ENCODE measurements at regions not wholly inside any gene's neighbourhood (a gene's known extent, or its start where the extent isn't known, plus 50 kb on each side); places are given as distances from the start of the nearest gene placed in this dataset.
A peak's percentile ranks its signal among the peaks of the same experiment; 100 is the strongest.

GRCh38 chr3:148307443-148307843, 390.3 kb upstream of the AGTR1 start:
- Histone ChIP-seq H3K36me3 (ENCODE audit: control insufficient read depth in 2 of 2, insufficient read depth in 2 of 2, low read length in 1 of 2) (no peaks in the 10 kb centered on the region), H3K4me3 (no peak overlapping the region), H3K9ac (ENCODE audit: control insufficient read depth, insufficient read depth, low read length) (no peak overlapping the region), H3K27ac (ENCODE audit: control insufficient read depth, insufficient read depth) (no peak overlapping the region), H3K79me2 (ENCODE audit: control insufficient read depth, insufficient read depth, low read length) (no peaks in the 10 kb centered on the region), H3K27me3 (replicated peaks in 1 of 2; ENCODE audit: control insufficient read depth in 2 of 2, insufficient read depth in 2 of 2, low read length in 1 of 2) (no peaks in the 10 kb centered on the region), H2AFZ (ENCODE audit: control insufficient read depth, low read depth, low read length) (no peak overlapping the region), H3K9me3 (replicated peaks; ENCODE audit: control insufficient read depth, insufficient read depth, low read length) (no peaks in the 10 kb centered on the region; the same call in 2 of the 3 replicates), H3K4me2 (ENCODE audit: control insufficient read depth, insufficient read depth) (no peak overlapping the region), H3K4me1 (ENCODE audit: control insufficient read depth, insufficient read depth, low read length) (no peaks in the 10 kb centered on the region), H4K20me1 (ENCODE audit: control insufficient read depth, insufficient read depth) (no peaks in the 10 kb centered on the region)
- in situ Hi-C loops (cut with MboI): loop anchor here (25.0 kb wide), 1 partner anchor 1280 kb away; no protein-coding TSS in a partner anchor
- FAIRE-seq (no peak), ATAC-seq (peak; percentile 84), DNase-seq (ENCODE audit: low read depth, low spot score) (no peak)
- 2% methylated on average over 2 of the region's 2 CpGs for WGBS (ENCODE audit: insufficient coverage, insufficient replicate concordance, low lambda C conversion rate, missing lambda C conversion rate)
- ChIA-PET CTCF (interaction anchor here (1.4 to 1.6 kb wide), 2 partner anchors 10 to 12 kb away, joined by 3 to 4 read pairs; no protein-coding TSS in a partner anchor), RAD21 (ENCODE audit: unreplicated experiment) (interaction anchor here (1.0 kb wide), 1 partner anchor 87 kb away, joined by 3 read pairs; no protein-coding TSS in a partner anchor), SMC1A (ENCODE audit: uncharacterized antibody, unreplicated experiment) (interaction anchor here (1.4 kb wide), 1 partner anchor 14 kb away, joined by 3 read pairs; no protein-coding TSS in a partner anchor), POLR2A (no interaction called here)
- intact Hi-C loops (cut with micrococcal nuclease; ENCODE audit: unreplicated experiment): no loop called here
- no TSS peak for BruUV-seq (replicated peaks)
- no peak for TF ChIP-seq HDAC6 (IDR thresholded peaks at IDR 0.05; ENCODE audit: unreplicated experiment)
- TF ChIP-seq ATF7 (IDR thresholded peaks at IDR 0.05; ENCODE audit: low read depth): peak; percentile 57
- TF ChIP-seq ZNF592 (IDR thresholded peaks at IDR 0.05): no peak
- TF ChIP-seq RELB (IDR thresholded peaks at IDR 0.05; ENCODE audit: low read depth): 0 out of 2 replicates have a peak, but pooled peaks have one; percentile 25
- peak; percentile 75 for TF ChIP-seq ZNF217 (IDR thresholded peaks at IDR 0.05)
- peak; percentile 71 for TF ChIP-seq MEF2B (IDR thresholded peaks at IDR 0.05; ENCODE audit: partially characterized antibody, poor library complexity, severe bottlenecking)
- TF ChIP-seq SMAD1 (IDR thresholded peaks at IDR 0.05; ENCODE audit: low read depth, partially characterized antibody): peak; percentile 38
- no peak for TF ChIP-seq YY1 (IDR thresholded peaks at IDR 0.05; ENCODE audit: low read depth, low read length)
- TF ChIP-seq RELA (IDR thresholded peaks at IDR 0.05; ENCODE audit: borderline replicate concordance, partially characterized antibody): no peak
- TF ChIP-seq JUNB (IDR thresholded peaks at IDR 0.05): 0 out of 2 replicates have a peak, but pooled peaks have one; percentile 4
- TF ChIP-seq MTA2 (IDR thresholded peaks at IDR 0.05; ENCODE audit: low read depth): peak; percentile 97
- TF ChIP-seq PKNOX1 (IDR thresholded peaks at IDR 0.05): peak; percentile 61
- 0 out of 2 replicates have a peak, but pooled peaks have one; percentile 27 for TF ChIP-seq NBN (IDR thresholded peaks at IDR 0.05)
- TF ChIP-seq DPF2 (IDR thresholded peaks at IDR 0.05): peak; percentile 78
- peak in 1 of 2 experiments; percentile 29; a peak in 1 of 4 replicates for TF ChIP-seq BHLHE40 (IDR thresholded peaks at IDR 0.05; ENCODE audit: borderline replicate concordance in 1 of 2, low read depth in 2 of 2, low read length in 1 of 2)
- peak; percentile 54 for TF ChIP-seq IKZF1 (conservative IDR thresholded peaks at IDR 0.05)
- TF ChIP-seq ASH2L (IDR thresholded peaks at IDR 0.05; ENCODE audit: borderline replicate concordance, low read depth): no peak
